ENCODE measurements at regions not wholly inside any gene's neighbourhood (a gene's known extent, or its start where the extent isn't known, plus 50 kb on each side); places are given as distances from the start of the nearest gene placed in this dataset.
"Not testable (repeated sequence)": the region's sequence is repeated elsewhere in the genome, so short reads cannot be mapped to it uniquely, and the experiment has no call there.

GRCh38 chr21:22374218-22374969 is 1376.2 kb downstream of the NCAM2 start:
- POLR2A ChIA-PET = interaction anchor here (0.6 kb wide), 1 partner anchor 1290 kb away, joined by 3 read pairs; no protein-coding TSS in a partner anchor
- H3K9me3 Mint-ChIP-seq (ENCODE audit: unreplicated experiment) = no peaks in the 10 kb centered on the region
- no peaks in the 10 kb centered on the region for H3K36me3 Mint-ChIP-seq (ENCODE audit: insufficient read depth, unreplicated experiment)
- H3K4me3 Mint-ChIP-seq (ENCODE audit: unreplicated experiment) = no peak overlapping the region
- no peak for TF ChIP-seq CTCF (IDR thresholded peaks at IDR 0.05; ENCODE audit: unreplicated experiment)
- no peak for DNase-seq (ENCODE audit: unreplicated experiment)
- CTCF ChIA-PET = no interaction called here
- H3K4me1 Mint-ChIP-seq (ENCODE audit: insufficient read depth, unreplicated experiment) = no peaks in the 10 kb centered on the region
- H3K27me3 Mint-ChIP-seq (ENCODE audit: insufficient read depth, unreplicated experiment) = no peaks in the 10 kb centered on the region
- intact Hi-C loops (cut with micrococcal nuclease) = no loop called here
- H3K27ac Mint-ChIP-seq (ENCODE audit: low read depth, unreplicated experiment) = no peak overlapping the region
- BruUV-seq (replicated peaks) = no TSS peak

DNA sequence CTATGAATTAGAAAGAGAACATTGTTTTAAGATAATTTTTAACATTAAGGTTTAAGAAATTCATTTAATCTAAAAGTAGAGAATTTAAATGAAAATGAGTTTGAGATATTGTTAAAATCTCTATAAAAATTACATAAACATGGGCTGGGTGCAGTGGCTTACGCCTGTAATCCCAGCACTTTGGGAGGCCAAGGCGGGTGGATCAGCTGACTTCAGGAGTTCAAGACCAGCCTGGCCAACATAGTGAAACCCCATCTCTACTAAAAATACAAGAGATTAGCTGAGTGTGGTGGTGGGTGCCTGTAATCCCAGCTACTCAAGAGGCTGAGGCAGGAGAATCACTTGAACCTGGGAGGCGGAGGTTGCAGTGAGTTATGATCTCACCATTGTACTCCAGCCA is 1379.6 kb downstream of the NCAM2 start:
- H3K27ac Mint-ChIP-seq (ENCODE audit: low read depth, unreplicated experiment); H3K4me3 Mint-ChIP-seq (ENCODE audit: unreplicated experiment); H3K36me3 Mint-ChIP-seq (ENCODE audit: insufficient read depth, unreplicated experiment); H3K27me3 Mint-ChIP-seq (ENCODE audit: insufficient read depth, unreplicated experiment); DNase-seq (ENCODE audit: unreplicated experiment); intact Hi-C loops (cut with micrococcal nuclease); BruUV-seq (replicated peaks); H3K4me1 Mint-ChIP-seq (ENCODE audit: insufficient read depth, unreplicated experiment); CTCF ChIA-PET; H3K9me3 Mint-ChIP-seq (ENCODE audit: unreplicated experiment): not testable (repeated sequence)
- POLR2A ChIA-PET = interaction anchor here (0.7 kb wide), 1 partner anchor 85 kb away, joined by 4 read pairs; no protein-coding TSS in a partner anchor

DNA sequence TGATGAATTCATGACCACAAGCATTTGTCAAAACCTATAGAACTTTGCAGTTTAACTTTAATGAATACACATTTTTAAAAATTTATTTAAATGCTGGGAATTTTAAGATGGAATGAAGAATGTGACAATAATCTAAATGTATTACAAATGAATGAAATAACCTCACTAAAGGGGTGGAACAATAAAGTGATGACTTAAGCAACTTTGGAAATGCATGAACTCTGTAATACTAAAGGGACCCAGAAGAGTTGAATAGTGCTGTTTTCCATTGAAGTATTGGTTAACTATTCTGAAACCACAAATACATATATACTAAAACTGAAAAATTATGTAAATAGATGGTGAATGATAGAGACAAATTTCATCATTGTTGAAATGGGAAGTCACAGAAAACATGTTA is 1395.1 kb downstream of the NCAM2 start:
- CTCF ChIA-PET = no interaction called here
- intact Hi-C loops (cut with micrococcal nuclease) = no loop called here
- BruUV-seq (replicated peaks) = no TSS peak

GRCh38 chr21:22395965-22396364 is 1397.8 kb downstream of the NCAM2 start:
- intact Hi-C loops (cut with micrococcal nuclease) = no loop called here
- no peak for DNase-seq (ENCODE audit: unreplicated experiment)
- peak overlapping the region; percentile 54 for H3K4me3 Mint-ChIP-seq (ENCODE audit: unreplicated experiment)
- H3K36me3 Mint-ChIP-seq (ENCODE audit: insufficient read depth, unreplicated experiment) = no peaks in the 10 kb centered on the region
- CTCF ChIA-PET = no interaction called here
- no TSS peak for BruUV-seq (replicated peaks)
- POLR2A ChIA-PET = no interaction called here
- H3K27me3 Mint-ChIP-seq (ENCODE audit: insufficient read depth, unreplicated experiment) = no peaks in the 10 kb centered on the region
- no peaks in the 10 kb centered on the region for H3K9me3 Mint-ChIP-seq (ENCODE audit: unreplicated experiment)
- H3K4me1 Mint-ChIP-seq (ENCODE audit: insufficient read depth, unreplicated experiment) = peaks cover 15% of the 10 kb centered on the region
- H3K27ac Mint-ChIP-seq (ENCODE audit: low read depth, unreplicated experiment) = peak overlapping the region; percentile 76
- TF ChIP-seq CTCF (IDR thresholded peaks at IDR 0.05; ENCODE audit: unreplicated experiment) = no peak

More for the DNA sequence above, 1395.1 kb downstream of the NCAM2 start:
- POLR2A ChIA-PET = no interaction called here
- DNase-seq (ENCODE audit: unreplicated experiment) = no peak
- H3K27ac Mint-ChIP-seq (ENCODE audit: low read depth, unreplicated experiment) = no peak overlapping the region
- TF ChIP-seq CTCF (IDR thresholded peaks at IDR 0.05; ENCODE audit: unreplicated experiment) = no peak
- H3K4me3 Mint-ChIP-seq (ENCODE audit: unreplicated experiment) = no peak overlapping the region
- no peaks in the 10 kb centered on the region for H3K36me3 Mint-ChIP-seq (ENCODE audit: insufficient read depth, unreplicated experiment)
- no peaks in the 10 kb centered on the region for H3K9me3 Mint-ChIP-seq (ENCODE audit: unreplicated experiment)
- H3K4me1 Mint-ChIP-seq (ENCODE audit: insufficient read depth, unreplicated experiment) = peaks cover 15% of the 10 kb centered on the region
- H3K27me3 Mint-ChIP-seq (ENCODE audit: insufficient read depth, unreplicated experiment) = no peaks in the 10 kb centered on the region
